Left lobe of liver (tissue), 2 donors: ENCODE measurements at regions not wholly inside any gene's neighbourhood (a gene's known extent, or its start where the extent isn't known, plus 50 kb on each side); places are given as distances from the start of the nearest gene placed in this dataset.
"Not testable (repeated sequence)": the region's sequence is repeated elsewhere in the genome, so short reads cannot be mapped to it uniquely, and the experiment has no call there.

ENCODE experiments used
- ATAC-seq: fragments of 200-7000 bp; cut with Tn5 transposase; one replicate; pipeline ENCODE4 v1.9.1; 2020; ENCODE audit warnings: mild to moderate bottlenecking, moderate library complexity
- DNase-seq: peaks from one replicate; pipeline ENCODE4 v3.0.0-alpha.2; 2020; ENCODE audit warnings: low spot score
- donor health status: DM: no; HTN: no; CAD: no; lungs with moderate emphysema.
- donor health status: DM: no; HTN: yes; CAD: no.

GRCh38 chr11:23729088-23729487 lies 767.8 kb upstream of the LUZP2 start:
- DNase-seq (no peak), ATAC-seq (no peak)

- no peak for DNase-seq
- ATAC-seq, result no peak
Measured at GRCh38 chr11:23730307-23730998, 766.4 kb upstream of the LUZP2 start.

- DNase-seq (no peak), ATAC-seq (no peak)
Measured at GRCh38 chr11:23732026-23732425, 764.8 kb upstream of the LUZP2 start.

GRCh38 chr11:23746896-23747295 lies 750.0 kb upstream of the LUZP2 start:
- ATAC-seq (no peak), DNase-seq (no peak)

GRCh38 chr11:23749762-23750430 lies 747.0 kb upstream of the LUZP2 start:
- DNase-seq (no peak), ATAC-seq (no peak)

- DNase-seq (no peak), ATAC-seq (no peak)
Measured at GRCh38 chr11:23751280-23751679, 745.6 kb upstream of the LUZP2 start.

- no peak for DNase-seq
- no peak for ATAC-seq
Measured at GRCh38 chr11:23755076-23755475, 741.8 kb upstream of the LUZP2 start.

GRCh38 chr11:23755769-23756168 lies 741.1 kb upstream of the LUZP2 start:
- no peak for ATAC-seq
- DNase-seq, result no peak

- DNase-seq, result no peak
- no peak for ATAC-seq
Measured at GRCh38 chr11:23759489-23759888, 737.4 kb upstream of the LUZP2 start.

- ATAC-seq (no peak), DNase-seq (no peak)
Measured at GRCh38 chr11:23764286-23764685, 732.6 kb upstream of the LUZP2 start.

GRCh38 chr11:23765682-23766252 lies 731.1 kb upstream of the LUZP2 start:
- DNase-seq (no peak), ATAC-seq (no peak)

- DNase-seq, result no peak
- ATAC-seq, result no peak
Measured at GRCh38 chr11:23767576-23767975, 729.3 kb upstream of the LUZP2 start.

- DNase-seq (no peak), ATAC-seq (no peak)
Measured at GRCh38 chr11:23769214-23769613, 727.6 kb upstream of the LUZP2 start.

- no peak for ATAC-seq
- DNase-seq, result no peak
Measured at GRCh38 chr11:23772081-23772480, 724.8 kb upstream of the LUZP2 start.

GRCh38 chr11:23778971-23779370 lies 717.9 kb upstream of the LUZP2 start:
- no peak for ATAC-seq
- no peak for DNase-seq

- DNase-seq (no peak), ATAC-seq (no peak)
Measured at GRCh38 chr11:23780231-23780630, 716.6 kb upstream of the LUZP2 start.

- DNase-seq (no peak), ATAC-seq (no peak)
Measured at GRCh38 chr11:23781803-23782560, 714.9 kb upstream of the LUZP2 start.

- DNase-seq, ATAC-seq: not testable (repeated sequence)
Measured at GRCh38 chr11:23786974-23787373, 709.9 kb upstream of the LUZP2 start.

GRCh38 chr11:23789200-23789853 lies 707.5 kb upstream of the LUZP2 start:
- ATAC-seq (no peak), DNase-seq (no peak)

GRCh38 chr11:23789938-23790371 lies 706.9 kb upstream of the LUZP2 start:
- DNase-seq, result no peak
- ATAC-seq, result no peak
